HG03108 (cell line): ENCODE measurements at regions not wholly inside any gene's neighbourhood (a gene's known extent, or its start where the extent isn't known, plus 50 kb on each side); places are given as distances from the start of the nearest gene placed in this dataset.

Experiments
- ATAC-seq: cut with Tn5 transposase; IDR thresholded peaks from one replicate; pipeline ENCODE4 v1.9.1; 2021; ENCODE audit warnings: moderate library complexity; ENCODE audit not compliant: unreplicated experiment

GRCh38 chr17:72005332-72006163, 115.3 kb upstream of the SOX9 start:
- ATAC-seq: peak; percentile 57

GRCh38 chr17:72008236-72008876, 112.5 kb upstream of the SOX9 start:
- no peak for ATAC-seq

GRCh38 chr17:72011561-72011960, 109.3 kb upstream of the SOX9 start:
- no peak for ATAC-seq

GRCh38 chr17:72021417-72022041, 99.3 kb upstream of the SOX9 start:
- ATAC-seq: no peak

DNA sequence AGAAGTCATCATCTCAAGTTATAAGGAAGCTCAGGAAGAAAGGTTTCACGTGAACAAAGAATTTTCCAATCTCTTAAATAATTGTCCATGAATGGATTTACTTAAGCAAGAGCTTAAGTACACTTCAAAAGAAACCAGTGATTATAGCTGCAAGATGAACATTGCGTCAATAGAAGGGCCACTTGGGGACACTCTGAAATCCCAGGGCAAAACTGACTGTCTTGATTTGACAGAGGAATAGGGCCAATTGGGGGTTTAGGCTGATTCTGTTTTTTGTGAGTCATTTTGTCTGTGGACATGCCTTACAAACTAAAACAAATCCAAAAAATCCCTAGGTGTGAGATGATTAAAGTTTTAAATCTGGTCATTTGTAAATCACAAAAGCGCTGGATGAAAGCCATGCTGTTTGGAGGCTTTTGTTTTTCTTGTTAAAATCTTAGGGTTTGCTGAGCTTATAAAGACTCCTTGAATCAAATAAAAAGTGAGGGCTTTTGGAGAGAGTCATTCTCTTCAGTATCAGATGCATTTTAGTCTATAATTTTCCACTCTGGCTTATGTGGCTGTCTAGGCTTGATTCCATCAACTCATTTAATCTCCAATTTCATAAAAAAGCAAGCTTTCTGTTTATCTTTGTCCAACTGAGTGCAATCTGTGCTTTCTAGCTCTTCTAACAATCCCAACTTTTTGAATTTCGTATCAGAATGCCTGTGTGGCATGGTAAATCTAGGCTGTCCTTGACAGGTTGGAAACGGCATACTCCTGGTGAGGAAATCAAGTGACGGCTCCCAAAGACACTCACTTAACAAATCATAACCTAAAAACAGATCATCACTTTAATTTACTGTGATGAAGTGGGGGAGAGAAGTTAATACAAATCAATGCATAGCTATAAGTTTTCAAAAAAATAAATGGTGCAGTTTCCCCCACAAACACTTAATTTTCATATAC, 98.2 kb upstream of the SOX9 start:
- ATAC-seq: no peak

DNA sequence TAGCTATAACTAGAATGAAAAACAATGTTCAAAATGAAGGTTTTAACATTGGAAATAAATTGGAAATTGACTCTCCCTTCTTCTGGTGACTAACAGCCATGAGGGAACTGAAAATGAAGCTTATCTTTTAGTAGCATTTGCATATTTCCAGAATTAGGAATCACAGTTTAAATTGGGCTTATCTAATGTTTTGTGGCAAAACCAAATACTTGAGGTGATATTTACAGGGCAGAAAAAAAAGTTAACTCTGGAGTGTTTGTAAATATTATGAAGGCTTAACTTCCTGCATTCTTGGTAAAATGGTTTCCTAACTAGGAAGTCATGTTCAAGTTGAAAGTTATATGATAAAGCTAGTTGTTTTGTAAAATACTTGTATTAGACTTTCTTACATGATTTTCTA, 96.4 kb upstream of the SOX9 start:
- no peak for ATAC-seq

DNA sequence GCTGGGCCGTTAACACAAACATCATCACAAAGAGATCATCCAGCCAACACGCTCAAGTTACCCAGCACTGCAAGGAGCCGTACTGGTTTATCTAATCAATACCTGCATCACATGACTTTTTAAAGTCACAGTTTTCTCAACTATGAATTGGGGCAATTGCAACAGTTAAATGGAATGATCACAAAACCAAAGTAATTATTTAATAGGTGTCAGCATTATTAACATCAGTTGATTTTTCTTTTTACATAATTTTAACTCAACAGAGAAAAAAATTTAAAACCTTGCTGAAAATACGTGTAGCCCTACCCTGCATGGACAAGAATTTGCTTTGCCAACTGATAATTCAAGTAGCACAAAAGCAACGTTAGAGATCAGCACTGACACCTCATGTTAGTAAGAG, 95.7 kb upstream of the SOX9 start:
- no peak for ATAC-seq

DNA sequence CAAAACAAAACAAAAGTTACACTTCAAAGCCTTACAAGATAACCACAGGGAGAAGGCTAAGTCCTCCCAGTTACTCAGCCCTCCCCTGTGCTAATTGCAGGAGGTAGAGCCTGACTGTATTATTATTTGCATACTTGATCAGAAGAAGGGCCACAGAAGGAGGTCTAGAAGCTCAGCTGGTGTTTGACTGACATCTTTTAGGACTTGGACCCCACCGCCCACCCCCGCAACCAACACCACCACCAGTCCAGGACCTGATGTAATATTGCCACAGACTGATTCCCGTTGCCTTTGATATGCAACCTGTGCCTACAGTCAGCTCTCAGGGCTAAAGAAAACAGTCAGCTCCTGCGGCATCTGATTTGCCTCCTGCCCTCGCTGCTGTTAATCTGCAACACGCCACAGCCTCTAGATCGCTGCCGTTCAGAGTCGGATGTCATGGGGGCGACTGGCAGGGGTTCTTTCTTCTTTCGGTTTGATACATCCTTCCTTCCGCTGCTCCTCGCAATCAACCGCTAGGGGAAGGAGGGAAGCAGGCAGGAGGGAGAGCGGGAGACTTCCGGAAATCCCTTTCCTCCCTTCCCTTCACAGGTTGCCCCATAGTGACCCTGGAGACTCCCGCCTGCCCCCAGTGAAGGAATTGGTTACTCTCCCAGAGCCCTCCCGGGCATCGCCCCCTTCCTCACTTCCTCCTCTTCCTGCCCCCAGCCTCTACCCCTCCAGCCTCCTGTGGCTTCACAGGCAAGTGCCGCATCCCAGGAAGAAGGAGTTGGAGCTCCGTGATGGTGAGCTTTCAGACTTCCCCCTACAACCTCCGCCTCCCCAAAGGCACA, 90.5 kb upstream of the SOX9 start:
- ATAC-seq: peak; percentile 71

DNA sequence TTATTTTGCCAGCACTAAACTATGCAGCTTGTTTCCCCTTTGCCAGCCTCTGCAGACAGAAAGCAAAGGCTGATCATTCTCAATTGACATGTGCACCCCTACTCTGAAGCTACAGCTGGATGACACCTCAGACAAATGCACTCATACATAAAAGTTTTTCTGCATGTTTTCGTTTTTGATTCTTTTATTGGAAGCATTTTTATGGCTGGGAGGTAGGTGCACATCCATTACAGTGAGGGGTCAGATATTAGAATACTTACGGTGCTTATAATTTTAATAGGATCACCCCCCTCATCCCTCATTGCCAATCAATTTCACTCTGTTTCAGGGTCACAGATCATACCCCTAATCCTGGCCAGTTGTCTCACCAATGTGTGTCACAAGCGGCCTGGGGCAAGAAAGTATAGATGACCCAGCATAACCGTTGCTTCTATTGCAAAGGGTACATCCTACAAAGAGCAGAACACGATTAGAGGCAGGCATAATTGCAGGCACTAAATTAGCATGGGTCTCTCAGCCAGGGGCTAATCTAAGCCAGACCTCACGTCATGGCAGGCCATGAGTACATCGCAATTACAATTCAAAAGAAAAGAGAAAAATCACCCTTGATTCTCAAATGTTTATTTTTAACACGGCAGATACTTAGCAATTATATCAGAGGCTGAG, 89.5 kb upstream of the SOX9 start:
- no peak for ATAC-seq

DNA sequence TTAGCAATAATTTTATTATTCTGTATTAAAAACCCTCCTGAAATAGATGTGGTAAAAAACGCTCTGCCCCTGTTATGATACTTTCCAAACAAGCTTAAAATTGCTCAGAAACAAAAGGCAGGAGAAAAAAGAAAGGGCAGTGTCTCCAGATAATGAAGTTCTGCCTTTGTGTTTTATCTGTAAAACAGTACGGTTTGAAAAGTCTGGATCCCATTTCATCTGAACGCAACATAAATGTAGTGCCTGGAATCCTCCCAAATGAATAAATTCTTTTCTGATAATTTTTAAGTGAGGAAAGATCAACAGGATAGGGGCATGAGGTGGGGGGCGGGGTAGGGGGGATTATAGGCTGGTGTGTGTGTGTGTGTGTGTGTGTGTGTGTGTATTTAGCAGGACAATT, 87.5 kb upstream of the SOX9 start:
- no peak for ATAC-seq

DNA sequence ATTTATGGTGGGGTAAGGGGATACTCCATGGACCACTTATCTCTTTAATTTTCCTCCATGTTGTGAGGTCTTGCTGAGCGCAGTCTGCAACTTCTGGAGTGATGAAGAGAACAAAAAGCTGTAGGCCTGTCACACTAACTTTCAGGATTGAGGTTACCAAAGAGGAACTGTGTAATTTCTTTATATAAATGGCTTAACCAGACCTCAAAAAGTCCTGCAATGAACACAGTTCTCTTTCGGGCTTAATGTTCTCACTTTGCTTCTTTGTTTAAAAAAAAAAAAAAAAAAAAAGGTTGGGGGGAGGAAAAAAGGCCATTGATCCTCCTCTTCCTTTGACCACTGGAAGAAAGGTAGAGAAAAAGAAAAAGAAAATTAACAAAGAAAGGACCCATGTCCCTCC, 86.8 kb upstream of the SOX9 start:
- ATAC-seq: peak; percentile 45

DNA sequence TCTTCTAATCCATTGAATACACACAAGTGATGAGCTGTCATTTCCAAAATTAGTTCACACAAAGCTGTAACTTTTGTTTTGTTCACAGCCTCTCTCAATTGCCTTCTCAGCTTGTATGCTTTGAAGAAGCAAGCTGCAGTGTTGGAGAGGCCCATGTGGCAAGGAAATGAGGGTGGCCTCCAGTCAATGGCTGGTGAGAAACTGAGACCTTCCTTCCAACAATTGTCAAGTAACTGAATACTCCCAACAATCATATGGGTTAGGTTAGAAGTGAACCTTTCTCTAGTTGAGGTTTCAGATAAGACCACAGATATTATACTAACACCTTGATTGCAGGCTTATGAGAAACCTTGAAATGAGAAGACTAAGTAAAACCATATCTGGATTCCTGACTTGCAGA, 82.4 kb upstream of the SOX9 start:
- ATAC-seq: no peak

DNA sequence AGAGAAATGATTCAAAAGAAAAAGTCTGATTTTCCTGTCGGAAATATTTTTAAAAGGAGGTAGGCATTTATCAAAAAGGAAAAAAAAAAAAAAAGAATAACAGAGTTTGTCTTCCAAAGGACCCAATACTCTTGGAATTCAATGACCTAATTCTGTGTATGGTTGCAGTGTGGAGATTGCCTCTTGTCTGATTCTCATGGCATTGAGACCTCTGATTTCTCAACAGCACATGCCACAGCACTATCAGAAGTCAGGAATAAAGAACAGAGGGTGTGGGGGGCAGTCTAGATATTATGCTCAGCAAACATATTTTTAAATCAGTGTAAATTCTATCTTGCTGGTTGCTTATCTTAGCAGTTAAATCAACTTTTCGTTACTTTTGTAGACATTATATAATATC, 81.3 kb upstream of the SOX9 start:
- ATAC-seq: no peak

- ATAC-seq: no peak
These were observed 74.6 kb upstream of the SOX9 start for GRCh38 chr17:72046178-72046577.

DNA sequence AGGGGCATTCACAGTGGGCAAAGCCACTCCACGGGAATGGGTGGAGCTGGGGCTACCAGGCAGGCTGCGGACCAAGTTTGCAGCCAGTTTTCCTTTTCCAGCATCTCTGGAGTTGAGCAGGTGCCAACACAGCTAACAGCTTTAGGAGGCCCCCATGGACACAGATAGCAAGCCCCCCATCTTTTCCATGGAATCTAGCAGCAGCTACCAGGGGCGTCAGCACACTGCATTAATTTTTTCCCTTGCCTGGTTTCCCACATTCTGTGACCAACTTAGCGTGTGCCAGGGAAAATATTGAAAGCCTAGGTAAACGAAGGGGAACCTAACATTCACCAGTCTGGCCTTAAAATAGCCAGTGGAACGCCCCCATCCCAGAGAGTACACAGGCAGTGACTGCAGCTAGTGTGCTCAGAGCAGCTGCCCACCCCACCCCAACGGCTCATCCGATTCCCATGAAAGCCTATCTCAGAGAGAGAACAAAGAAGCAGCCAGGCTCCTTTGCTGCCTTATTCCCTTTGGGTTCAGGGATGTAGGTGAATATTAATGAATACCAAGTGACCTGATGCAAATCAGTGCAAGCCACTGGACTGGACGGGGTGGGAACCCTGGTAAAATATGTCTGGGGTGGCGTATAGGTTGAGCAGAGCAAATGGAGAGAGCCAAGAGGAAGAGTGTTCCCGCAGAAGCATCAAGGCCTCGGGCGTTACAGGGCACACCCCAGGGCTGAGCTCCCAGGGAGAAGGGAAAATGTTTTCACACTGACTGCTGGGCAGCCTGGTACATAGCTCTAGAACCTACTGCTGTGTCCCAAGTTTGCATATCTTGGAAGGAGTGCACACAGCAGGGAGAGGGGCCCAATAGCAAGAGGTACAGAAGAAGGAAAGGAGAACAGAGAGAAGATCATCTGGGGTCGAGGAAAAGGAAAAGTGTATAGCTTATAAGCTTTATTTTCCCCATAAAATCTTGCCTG, 73.9 kb upstream of the SOX9 start:
- ATAC-seq: no peak

GRCh38 chr17:72049914-72050313, 70.9 kb upstream of the SOX9 start:
- ATAC-seq: no peak

DNA sequence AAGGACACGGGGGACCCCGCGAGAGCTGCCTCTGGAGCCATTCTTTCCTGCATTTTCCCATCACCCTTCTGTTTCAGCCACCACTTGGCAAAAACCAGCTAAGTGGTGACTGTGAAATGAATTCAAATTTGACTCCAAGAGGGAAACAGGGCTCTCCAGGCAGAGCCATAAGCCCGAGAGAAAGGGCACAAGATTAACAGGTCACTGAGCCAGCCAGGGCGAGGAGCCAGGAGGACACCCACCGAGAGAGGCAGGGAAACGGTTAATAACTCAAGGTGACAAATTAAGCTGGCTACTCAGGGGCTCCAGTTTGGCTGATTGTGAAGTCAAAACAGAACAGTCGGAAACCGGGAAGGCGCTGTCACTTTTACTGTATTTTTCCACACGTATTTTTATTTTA, 67.8 kb upstream of the SOX9 start:
- ATAC-seq: no peak

DNA sequence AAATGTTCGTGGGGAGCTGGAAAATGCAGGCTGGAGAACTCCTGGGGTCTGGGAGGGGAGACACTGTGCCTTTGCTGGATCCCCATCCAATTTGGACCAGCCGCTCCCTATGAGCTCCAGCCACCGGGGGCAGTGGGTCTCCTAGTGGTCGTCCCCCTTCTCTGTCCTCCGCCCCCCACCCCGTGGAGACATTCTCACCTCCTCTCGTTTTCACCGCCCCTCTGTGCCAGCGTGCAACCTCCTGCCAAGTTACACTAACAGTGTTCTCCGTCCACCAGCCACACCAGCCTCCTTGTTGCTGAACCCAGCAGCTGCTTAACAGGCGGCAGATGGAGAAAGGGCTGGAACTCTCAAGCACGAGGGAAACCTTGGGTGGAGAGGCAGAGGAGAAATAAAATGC, 67.4 kb upstream of the SOX9 start:
- ATAC-seq: no peak

GRCh38 chr17:72056155-72056554, 64.7 kb upstream of the SOX9 start:
- ATAC-seq: no peak
